HL-60 (cell line): ENCODE measurements at regions not wholly inside any gene's neighbourhood (a gene's known extent, or its start where the extent isn't known, plus 50 kb on each side); places are given as distances from the start of the nearest gene placed in this dataset.

Experiments used
- CTCF ChIP-seq: IDR thresholded peaks from one replicate; pipeline ENCODE4 v1.5.1; 2011; ENCODE audit warnings: low read length, control low read depth, inconsistent platforms; ENCODE audit not compliant: insufficient read depth
- GABPA ChIP-seq: IDR thresholded peaks from 2 replicates; pipeline ENCODE4 v1.6.1; 2012; ENCODE audit warnings: low read depth
- REST ChIP-seq: IDR thresholded peaks from 2 replicates; pipeline ENCODE4 v1.6.1; 2012; ENCODE audit warnings: low read depth; ENCODE audit not compliant: insufficient replicate concordance

- no peak for TF ChIP-seq CTCF
- TF ChIP-seq GABPA: no peak
- no peak for TF ChIP-seq REST
Measured at GRCh38 chr6:47133230-47134000, 91.3 kb upstream of the ADGRF1 start.
